NCI-H510A (cell line): ENCODE measurements at regions not wholly inside any gene's neighbourhood (a gene's known extent, or its start where the extent isn't known, plus 50 kb on each side); places are given as distances from the start of the nearest gene placed in this dataset.

Experiments
- DNase-seq: peaks from one replicate; lab custom pipeline; 2025; lab: John Stamatoyannopoulos, UW

DNA sequence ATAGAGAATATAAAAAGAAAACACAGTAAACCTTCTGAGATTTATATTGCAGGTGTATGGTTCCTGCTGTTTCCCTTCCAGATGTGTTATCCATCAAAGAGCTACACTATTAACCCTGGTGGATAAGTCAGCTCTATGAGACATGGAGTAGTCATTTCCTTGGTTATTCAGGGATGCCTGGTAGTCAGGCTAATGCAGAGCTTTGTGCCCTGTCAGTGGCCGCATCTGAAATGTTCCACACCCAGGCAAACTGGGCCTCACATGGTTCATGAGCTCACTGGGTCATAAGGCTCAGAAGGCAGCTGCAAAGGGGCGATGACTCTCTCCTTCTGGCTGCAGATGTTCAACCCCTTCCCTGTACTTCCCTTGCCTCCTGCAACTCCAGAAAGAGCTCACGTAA, 473.6 kb downstream of the EPHA7 start:
- DNase-seq = no peak

DNA sequence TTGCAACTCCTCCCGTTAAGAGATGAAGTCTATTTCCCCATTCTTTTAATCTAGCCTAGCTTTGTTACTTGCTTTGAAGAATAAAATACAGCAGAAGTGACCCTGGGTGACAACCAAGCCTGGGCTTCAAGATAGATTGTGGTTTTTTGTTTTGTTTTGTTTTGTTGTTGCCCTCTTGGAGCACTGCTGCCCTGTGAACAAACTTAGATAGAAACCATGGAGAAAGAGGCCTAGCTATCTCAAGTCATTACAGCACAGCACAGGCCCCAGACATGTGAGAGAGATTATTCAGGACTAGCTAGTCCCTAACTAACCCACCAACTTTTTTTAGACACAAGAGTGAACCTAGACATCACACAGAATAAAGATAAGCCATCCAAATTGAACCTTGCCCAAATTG, 475.2 kb downstream of the EPHA7 start:
- DNase-seq = no peak

DNA sequence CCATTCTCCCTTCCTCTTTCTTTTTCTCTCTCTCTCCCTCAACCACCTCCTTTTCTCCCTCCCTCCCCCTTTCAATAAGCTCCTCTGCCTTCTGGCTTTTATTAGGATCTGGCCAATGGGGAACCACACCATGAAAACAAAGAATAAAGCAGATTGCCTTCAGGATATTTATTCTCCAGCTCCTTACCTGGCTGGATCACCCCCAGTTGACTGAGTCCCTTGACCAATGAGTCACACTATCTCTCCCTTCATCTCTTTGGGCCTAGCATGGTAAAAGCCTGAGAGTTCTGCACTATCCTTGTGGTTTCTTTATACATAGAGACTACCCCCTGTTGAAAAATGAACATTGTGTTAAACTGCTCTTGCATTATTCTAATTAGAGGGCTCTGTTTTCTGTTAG, 476.8 kb downstream of the EPHA7 start:
- no peak for DNase-seq

DNA sequence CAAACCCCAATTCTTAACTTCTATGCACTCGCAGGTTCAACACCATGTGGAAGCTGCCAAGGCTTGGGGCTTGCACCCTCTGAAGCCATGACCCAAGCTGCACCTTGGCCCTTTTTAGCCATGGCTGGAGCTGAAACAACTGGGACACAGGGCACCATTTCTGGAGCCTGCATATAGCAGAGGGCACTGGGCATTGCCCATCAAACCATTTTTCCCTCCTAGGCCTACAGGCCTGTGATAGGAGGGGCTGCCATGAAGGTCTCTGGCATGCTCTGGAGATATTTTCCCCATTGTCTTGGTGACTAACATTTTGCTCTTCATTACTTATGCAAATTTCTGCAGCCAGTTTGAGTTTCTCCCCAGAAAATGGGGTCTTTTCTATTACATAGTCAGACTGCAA, 484.7 kb downstream of the EPHA7 start:
- DNase-seq = no peak

DNA sequence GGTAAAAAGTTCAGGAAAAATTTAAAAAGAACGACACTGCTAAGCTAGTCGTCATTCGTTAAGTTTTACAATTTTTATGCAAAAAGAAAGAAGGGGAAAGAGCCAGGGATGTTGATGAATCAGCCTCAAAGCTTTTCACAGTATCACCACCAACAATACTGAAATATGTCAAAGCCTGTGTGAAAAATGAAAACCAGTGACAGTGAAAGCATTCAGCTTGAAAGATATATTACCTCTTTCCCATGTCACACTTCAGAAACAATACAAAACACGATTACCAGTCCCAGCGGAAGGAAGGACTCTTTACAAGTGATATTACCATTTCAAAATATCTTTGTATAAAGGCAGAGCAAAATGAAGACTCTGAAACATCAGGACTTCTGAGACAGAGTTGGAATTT, 489.2 kb downstream of the EPHA7 start:
- DNase-seq = no peak

DNA sequence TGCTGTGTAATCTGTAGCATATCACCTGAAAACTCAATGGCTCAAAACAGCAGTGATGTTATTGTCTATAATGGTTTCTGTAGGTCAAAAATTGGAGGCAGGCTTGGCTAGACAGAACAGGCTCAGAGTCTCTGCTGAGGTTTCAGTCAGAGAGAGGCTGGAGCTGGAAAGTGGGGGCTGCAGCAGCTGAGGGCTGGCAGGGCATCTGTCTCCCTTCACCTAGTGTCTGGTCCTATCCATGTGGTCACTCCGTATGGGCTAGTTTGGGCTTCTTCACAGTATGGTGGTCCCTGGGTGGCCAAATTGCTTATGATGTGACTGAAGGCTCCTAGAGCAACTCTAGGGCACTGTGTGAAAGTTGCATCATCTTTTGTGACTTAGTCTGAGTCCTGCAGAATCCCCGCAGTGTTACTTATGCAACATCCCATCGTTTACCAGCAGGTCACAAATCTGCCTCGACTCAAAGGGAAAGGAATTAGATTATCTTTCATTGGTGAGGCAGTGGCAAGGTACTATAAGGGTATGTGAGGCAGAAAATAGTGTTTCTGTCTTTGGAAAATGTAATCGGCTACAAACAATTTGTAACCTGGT, 497.0 kb downstream of the EPHA7 start:
- DNase-seq = no peak

DNA sequence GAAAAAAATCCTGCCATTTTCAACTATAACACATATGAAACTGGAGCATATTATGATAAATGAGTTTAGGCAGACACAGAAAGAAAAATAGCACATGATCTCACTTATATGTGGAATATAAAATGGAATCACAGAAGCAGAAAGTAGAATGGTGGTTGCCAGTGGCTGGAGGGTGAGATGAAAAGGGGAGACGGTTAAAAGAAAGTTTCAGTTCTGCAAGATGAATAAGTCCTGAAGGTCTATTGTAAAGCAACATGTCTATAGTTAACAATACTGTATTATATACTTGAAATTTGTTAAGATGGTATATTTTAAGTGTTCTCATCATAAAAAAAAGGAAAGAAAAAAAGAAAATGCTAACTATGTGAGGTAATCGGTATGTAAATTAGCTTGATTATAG, 503.9 kb downstream of the EPHA7 start:
- DNase-seq = no peak

DNA sequence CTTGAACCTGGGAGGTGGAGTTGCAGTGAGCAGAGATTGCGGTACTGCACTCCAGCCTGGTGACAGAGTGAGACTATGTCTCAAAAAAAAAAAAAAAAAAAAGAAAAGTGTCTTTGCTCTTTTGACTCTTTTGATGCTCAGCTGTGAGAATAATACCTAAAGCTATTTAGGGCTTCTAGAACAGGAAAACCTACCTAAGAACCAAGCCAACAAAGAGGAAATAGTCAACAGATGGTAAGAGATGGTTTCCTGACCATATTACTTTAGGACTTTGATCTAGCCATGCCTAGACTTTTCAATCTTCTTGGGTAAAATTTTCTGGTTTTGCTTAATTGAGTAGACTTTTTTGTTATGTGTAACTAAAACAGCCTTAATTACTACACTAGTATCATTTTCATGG, 508.1 kb downstream of the EPHA7 start:
- DNase-seq = no peak

DNA sequence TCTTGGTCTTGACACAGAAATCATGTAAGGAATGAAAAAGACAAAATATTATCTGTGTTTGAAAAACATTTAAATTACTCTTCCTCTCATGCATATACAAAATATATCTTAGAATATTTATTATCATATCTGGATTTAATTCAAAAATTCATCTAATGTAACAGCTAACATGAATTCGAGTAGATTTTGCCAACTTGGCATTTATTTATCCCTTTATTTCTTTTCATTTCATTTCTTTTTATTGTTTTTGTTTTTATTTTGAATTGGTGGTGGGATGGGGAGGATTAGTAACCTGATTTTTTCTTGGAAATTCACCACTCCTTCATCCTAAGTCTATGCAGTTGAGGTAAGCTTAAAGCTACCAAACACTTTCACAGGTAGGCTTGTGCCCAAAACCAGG, 508.7 kb downstream of the EPHA7 start:
- DNase-seq = no peak

- no peak for DNase-seq
Measured at GRCh38 chr6:92906385-92906784, 513.0 kb downstream of the EPHA7 start.

GRCh38 chr6:92893741-92894140, 525.6 kb downstream of the EPHA7 start:
- DNase-seq = no peak

- no peak for DNase-seq
Measured at GRCh38 chr6:92892626-92893170, 526.7 kb downstream of the EPHA7 start.

DNA sequence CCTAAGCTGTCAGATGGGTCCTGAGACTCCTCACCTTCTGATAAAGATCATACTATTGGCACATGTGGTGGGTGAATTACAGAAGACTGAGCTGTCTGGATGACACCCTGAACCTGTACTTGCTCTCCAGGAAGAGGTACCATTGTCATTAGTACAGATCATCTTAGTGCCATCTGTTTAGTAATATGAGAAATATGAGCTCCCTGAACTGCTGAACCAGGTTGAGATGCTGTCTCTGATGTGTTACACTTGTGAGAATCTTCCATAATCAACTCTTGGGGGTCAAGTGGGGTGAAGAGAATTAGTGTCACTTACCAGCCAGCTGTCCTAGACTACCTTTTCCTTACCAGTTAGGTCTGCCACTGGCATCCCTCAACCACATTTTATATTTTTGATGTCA, 531.0 kb downstream of the EPHA7 start:
- no peak for DNase-seq

DNA sequence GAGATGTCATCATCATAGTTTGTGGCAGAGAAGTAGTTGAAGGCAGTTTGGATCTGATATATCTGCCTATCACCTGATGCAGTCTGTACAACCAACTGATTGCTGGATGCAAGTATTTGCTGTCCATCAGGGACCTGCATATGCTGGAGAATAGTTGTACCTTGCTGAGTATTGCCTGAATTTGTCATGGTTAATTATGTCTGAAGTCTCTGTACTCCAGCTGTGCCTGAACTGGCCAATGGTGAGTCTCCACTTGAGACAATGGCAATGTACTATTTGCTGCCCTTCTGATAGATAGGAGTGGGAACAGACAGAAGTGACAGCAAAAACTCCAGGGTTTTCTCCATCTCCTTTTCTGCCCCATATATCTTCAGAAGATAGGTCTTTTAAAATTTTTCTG, 531.5 kb downstream of the EPHA7 start:
- DNase-seq = no peak

DNA sequence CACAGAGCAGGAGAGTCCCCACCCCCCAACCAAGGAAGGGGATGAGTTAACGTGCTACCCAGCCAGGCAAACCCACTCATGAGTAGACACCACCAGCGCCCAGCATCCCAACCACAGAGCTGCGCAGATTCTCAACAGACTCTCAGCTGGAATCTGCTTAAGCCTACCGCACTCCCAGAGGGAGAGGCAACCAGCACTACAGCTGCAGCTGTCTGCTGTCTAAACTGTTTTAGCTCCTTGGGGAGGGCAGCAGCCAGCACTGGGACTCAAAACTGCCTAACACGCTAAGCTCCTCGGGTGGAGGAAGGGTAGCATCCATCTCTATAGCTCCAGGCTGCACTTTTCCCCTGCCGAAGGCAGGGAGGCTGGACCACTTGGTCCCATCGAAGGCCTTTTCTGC, 539.8 kb downstream of the EPHA7 start:
- DNase-seq = no peak

DNA sequence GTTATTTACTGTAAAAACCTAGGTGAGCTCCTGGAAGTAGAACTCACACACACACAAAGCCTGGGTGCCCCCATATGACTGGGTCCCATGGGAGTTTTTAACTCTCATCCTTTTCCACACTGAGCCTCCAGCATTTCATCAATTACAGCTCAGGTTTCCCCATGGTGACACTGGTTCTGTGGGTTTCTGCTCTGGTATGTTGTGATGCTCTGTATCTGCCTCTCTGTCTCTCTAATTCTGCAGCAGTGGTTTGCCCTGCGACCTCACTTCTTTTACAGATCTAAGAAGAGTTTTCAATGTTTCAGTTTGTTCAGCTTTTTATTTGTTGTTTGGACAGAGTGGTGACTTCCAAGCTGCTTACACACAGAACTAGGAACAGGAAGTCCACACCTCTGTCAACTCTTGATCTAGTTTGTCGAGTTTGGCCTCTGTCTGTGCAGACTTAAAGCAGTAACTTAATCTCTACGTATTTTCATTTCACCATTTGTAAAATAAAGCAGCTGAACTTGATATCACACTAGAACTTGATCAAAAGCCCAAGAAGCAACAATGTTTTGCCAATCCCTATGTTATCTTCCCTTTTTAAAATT, 554.3 kb downstream of the EPHA7 start:
- no peak for DNase-seq

DNA sequence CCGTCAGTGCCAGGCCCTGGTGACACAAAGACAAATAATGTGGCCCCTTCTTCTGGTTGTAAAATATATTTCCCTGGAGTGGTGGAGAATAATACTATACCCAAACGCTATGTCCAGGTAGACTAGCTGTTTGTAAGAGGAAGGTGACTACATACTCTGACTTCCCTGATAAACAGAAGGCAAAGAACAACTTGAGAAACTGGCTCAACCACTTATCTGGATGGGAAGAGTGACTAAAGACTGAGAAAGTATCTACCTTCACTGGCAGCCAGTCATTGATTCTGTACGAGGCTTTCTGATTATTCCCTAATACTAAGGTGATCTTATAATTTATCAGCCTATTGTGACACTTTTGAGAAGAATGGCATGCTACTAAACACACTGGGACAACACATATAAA, 569.7 kb downstream of the EPHA7 start:
- peak; percentile 24 for DNase-seq

DNA sequence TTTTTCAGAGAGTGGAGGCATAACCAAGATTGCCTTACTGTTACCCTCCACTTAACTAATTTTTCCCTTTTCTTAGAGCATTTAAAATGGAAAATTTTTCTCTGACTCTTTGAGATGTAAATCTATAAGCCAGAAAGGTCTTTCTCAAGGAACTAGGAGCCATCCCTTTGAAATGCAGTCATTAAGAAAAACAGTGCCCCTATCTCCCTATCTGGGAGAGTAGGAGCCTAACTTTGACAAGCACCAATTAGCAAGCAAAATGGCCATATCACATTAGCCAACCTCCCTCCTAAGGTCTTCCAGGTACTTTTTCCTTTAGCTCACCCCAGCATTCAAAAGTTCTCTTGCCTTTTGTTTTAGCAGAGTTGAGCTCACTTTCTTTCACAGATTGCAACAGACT, 570.5 kb downstream of the EPHA7 start:
- DNase-seq = no peak

DNA sequence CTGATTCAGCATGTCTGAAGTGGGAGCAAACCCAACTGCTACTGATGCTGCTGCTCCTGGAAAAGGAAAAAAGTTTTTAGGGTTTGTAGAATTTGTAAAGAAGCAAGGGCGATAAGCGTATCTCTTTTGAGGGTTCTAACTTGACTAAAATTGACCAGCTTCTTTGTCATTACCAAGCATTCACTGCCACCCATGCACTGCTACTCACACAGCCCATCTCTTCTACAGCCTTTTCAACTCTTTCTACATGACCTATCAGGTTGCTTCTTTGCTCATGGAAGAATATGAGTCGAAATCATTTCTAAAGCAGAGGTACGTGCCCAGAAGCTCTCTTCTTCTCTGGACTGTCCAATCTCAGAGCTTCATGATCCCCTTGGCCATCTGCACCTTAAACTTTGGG, 570.9 kb downstream of the EPHA7 start:
- no peak for DNase-seq

DNA sequence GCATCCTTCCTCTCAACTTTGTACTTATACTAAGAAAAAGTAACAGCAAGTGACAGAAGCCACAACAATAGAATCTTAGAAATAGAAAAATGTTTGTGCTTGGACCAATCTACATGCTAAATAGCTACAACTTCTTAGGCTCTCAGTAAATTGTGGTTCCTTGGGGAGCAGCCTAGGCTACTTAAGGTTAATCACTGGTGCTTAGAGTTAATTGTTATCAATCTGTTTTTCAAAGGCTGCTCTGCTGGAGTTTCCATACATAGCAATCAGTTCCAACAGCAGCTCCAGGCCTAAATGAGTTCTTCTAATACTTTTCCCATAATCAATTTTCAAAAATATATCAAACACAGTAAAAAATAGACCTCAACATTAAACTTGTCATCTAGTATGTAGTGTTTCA, 571.4 kb downstream of the EPHA7 start:
- no peak for DNase-seq

GRCh38 chr6:92840246-92840930, 579.0 kb downstream of the EPHA7 start:
- no peak for DNase-seq

GRCh38 chr6:92828788-92829187, 590.6 kb downstream of the EPHA7 start:
- DNase-seq = no peak

GRCh38 chr6:92827104-92827503, 592.3 kb downstream of the EPHA7 start:
- DNase-seq = no peak

DNA sequence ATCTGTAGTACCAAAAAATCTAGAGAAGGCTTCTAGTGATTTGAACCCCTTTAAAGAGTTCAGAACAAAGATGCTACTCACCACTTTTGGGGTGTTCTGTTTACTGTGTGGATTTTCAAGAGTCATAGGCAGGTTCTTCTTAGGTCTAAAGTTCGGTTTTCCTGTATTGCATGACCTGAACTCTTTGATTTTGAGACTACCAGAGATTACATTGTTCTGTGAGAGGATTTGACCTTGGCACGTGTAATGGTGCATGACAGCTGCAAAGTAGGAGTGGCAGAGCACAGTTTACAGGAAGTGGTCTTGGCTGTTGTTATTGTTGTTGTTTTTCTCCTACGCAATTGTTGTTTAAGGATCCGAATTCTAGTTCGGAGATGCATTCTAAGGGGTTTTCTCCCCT, 592.7 kb downstream of the EPHA7 start:
- DNase-seq = no peak
